GM12892 (cell line): ENCODE measurements at regions not wholly inside any gene's neighbourhood (a gene's known extent, or its start where the extent isn't known, plus 50 kb on each side); places are given as distances from the start of the nearest gene placed in this dataset.

Experiments used
- POLR2A ChIP-seq: IDR thresholded peaks from 2 replicates; pipeline ENCODE4 v1.6.1; 2011; ENCODE audit warnings: low read depth, low read length, control low read depth
- POLR2AphosphoS5 ChIP-seq: IDR thresholded peaks from 2 replicates; pipeline ENCODE4 v1.6.1; 2011; ENCODE audit warnings: low read depth, low read length, control low read depth
- TAF1 ChIP-seq: IDR thresholded peaks from 2 replicates; pipeline ENCODE4 v1.6.1; 2011; ENCODE audit warnings: low read depth, mild to moderate bottlenecking, control low read depth, low read length, borderline replicate concordance

GRCh38 chr4:12911750-12912358 is 572.3 kb downstream of the RAB28 start:
- TF ChIP-seq POLR2A (no peak), POLR2AphosphoS5 (no peak), TAF1 (no peak)
